GM23248 (cell line): ENCODE measurements at regions not wholly inside any gene's neighbourhood (a gene's known extent, or its start where the extent isn't known, plus 50 kb on each side); places are given as distances from the start of the nearest gene placed in this dataset.

ENCODE experiments used
- DNase-seq: peaks from one replicate; pipeline ENCODE4 v3.0.0-alpha.2; 2015
- H2AFZ ChIP-seq: fragments of 200-600 bp; sonication (generic); 2 replicates; pipeline ENCODE4 v1.6.1; 2016; ENCODE audit warnings: antibody characterized with exemption
- H3F3A ChIP-seq: fragments of 200-600 bp; sonication (generic); 2 replicates; pipeline ENCODE4 v1.6.1; 2016; ENCODE audit warnings: mild to moderate bottlenecking, antibody characterized with exemption, mixed run types; ENCODE audit not compliant: insufficient read depth
- H3K27ac ChIP-seq: fragments of 200-600 bp; sonication (generic); 2 replicates; pipeline ENCODE4 v1.5.1; 2016; ENCODE audit warnings: mild to moderate bottlenecking
- H3K27me3 ChIP-seq: fragments of 200-600 bp; sonication (generic); replicated peaks from 2 replicates; pipeline ENCODE4 v1.6.1; 2016; ENCODE audit warnings: mild to moderate bottlenecking; ENCODE audit not compliant: insufficient read depth
- H3K36me3 ChIP-seq: fragments of 200-600 bp; sonication (generic); 2 replicates; pipeline ENCODE4 v1.6.1; 2016; ENCODE audit warnings: low read depth, mild to moderate bottlenecking
- H3K4me1 ChIP-seq: fragments of 200-600 bp; sonication (generic); 2 replicates; pipeline ENCODE4 v1.6.1; 2016; ENCODE audit warnings: mild to moderate bottlenecking; ENCODE audit not compliant: insufficient read depth
- H3K4me2 ChIP-seq: fragments of 200-600 bp; sonication (generic); one replicate; pipeline ENCODE4 v1.6.1; 2016; ENCODE audit warnings: mild to moderate bottlenecking; ENCODE audit not compliant: unreplicated experiment
- H3K4me3 ChIP-seq: fragments of 200-600 bp; sonication (generic); 2 replicates; pipeline ENCODE4 v1.5.1; 2016; ENCODE audit warnings: mild to moderate bottlenecking
- H3K79me2 ChIP-seq: fragments of 200-600 bp; sonication (generic); 2 replicates; pipeline ENCODE4 v1.6.1; 2016; ENCODE audit warnings: mild to moderate bottlenecking; ENCODE audit not compliant: insufficient read depth
- H3K9ac ChIP-seq: fragments of 200-600 bp; sonication (generic); 2 replicates; pipeline ENCODE4 v1.6.1; 2016; ENCODE audit warnings: mild to moderate bottlenecking
- H3K9me2 ChIP-seq: fragments of 200-600 bp; sonication (generic); 2 replicates; pipeline ENCODE4 v1.6.1; 2016; ENCODE audit warnings: mixed run types, mild to moderate bottlenecking, moderate library complexity; ENCODE audit not compliant: insufficient read depth
- H3K9me3 ChIP-seq: fragments of 200-600 bp; sonication (generic); one replicate; pipeline ENCODE4 v1.6.1; 2017; ENCODE audit warnings: low read depth
- H4K20me1 ChIP-seq: fragments of 200-600 bp; sonication (generic); 2 replicates; pipeline ENCODE4 v1.6.0; 2016; ENCODE audit not compliant: insufficient read depth
- EZH2 ChIP-seq: fragments of 200-600 bp; sonication (generic); IDR thresholded peaks from 2 replicates; pipeline ENCODE4 v1.6.1; 2018; ENCODE audit warnings: antibody characterized with exemption, mild to moderate bottlenecking; ENCODE audit not compliant: insufficient read depth, poor library complexity, severe bottlenecking
- EZH2phosphoT487 ChIP-seq: fragments of 200-600 bp; sonication (generic); IDR thresholded peaks from 2 replicates; pipeline ENCODE4 v1.6.1; 2018; ENCODE audit warnings: antibody characterized with exemption, moderate library complexity, mild to moderate bottlenecking, low read depth; ENCODE audit not compliant: insufficient read depth
- WGBS, 2 experiments: methylation state at CpG; one replicate each; pipeline ENCODE4 v1.1.6; 2015 to 2017; ENCODE audit warnings: low lambda C conversion rate in 2 of 2, low coverage in 1 of 2; ENCODE audit errors: missing lambda C conversion rate in 2 of 2; 5-methylcytosine and 5-hydroxymethylcytosine counted together
- in situ Hi-C: fragments of 300-500 bp; cut with MboI; formaldehyde crosslinking; loops from 2 replicates; pipeline ENCODE4 v1.15.0; 2020

GRCh38 chr17:5871666-5872065, 198.5 kb upstream of the WSCD1 start:
- DNase-seq, result no peak
- no peak for TF ChIP-seq EZH2
- no peaks in the 10 kb centered on the region for H3K79me2 ChIP-seq
- 35 to 51% methylated on average over 9 to 10 of the region's 10 CpGs for WGBS, 2 experiments
- H4K20me1 ChIP-seq, result no peaks in the 10 kb centered on the region
- no peaks in the 10 kb centered on the region for H3K9me3 ChIP-seq
- H3F3A ChIP-seq, result no peaks in the 10 kb centered on the region
- no peak overlapping the region for H2AFZ ChIP-seq
- no peak overlapping the region for H3K27ac ChIP-seq
- no peaks in the 10 kb centered on the region for H3K36me3 ChIP-seq
- H3K9me2 ChIP-seq, result no peaks in the 10 kb centered on the region
- no peaks in the 10 kb centered on the region for H3K27me3 ChIP-seq
- H3K4me3 ChIP-seq, result no peak overlapping the region
- no peaks in the 10 kb centered on the region for H3K4me1 ChIP-seq
- H3K9ac ChIP-seq, result no peak overlapping the region
- in situ Hi-C loops, result no loop called here
- H3K4me2 ChIP-seq, result no peak overlapping the region

- H3F3A ChIP-seq, result no peaks in the 10 kb centered on the region
- no peak overlapping the region for H3K4me2 ChIP-seq
- no peaks in the 10 kb centered on the region for H3K36me3 ChIP-seq
- no peak overlapping the region for H3K4me3 ChIP-seq
- H3K4me1 ChIP-seq, result no peaks in the 10 kb centered on the region
- no peaks in the 10 kb centered on the region for H3K9me2 ChIP-seq
- WGBS, 2 experiments, result 39 to 44% methylated on average over 9 of the region's 9 CpGs
- H3K9me3 ChIP-seq, result no peaks in the 10 kb centered on the region
- no peak overlapping the region for H3K27ac ChIP-seq
- H4K20me1 ChIP-seq, result no peaks in the 10 kb centered on the region
- DNase-seq, result no peak
- no peak overlapping the region for H3K9ac ChIP-seq
- no peak for TF ChIP-seq EZH2phosphoT487
- TF ChIP-seq EZH2, result no peak
- no peak overlapping the region for H2AFZ ChIP-seq
- H3K27me3 ChIP-seq, result no peaks in the 10 kb centered on the region
- no peaks in the 10 kb centered on the region for H3K79me2 ChIP-seq
- in situ Hi-C loops, result no loop called here
These were observed 197.3 kb upstream of the WSCD1 start for GRCh38 chr17:5872831-5873230.

- in situ Hi-C loops, result no loop called here
- no peak overlapping the region for H2AFZ ChIP-seq
- 27 to 39% methylated on average over 4 of the region's 4 CpGs for WGBS, 2 experiments
These were observed 196.4 kb upstream of the WSCD1 start for GRCh38 chr17:5873781-5874180.

DNA sequence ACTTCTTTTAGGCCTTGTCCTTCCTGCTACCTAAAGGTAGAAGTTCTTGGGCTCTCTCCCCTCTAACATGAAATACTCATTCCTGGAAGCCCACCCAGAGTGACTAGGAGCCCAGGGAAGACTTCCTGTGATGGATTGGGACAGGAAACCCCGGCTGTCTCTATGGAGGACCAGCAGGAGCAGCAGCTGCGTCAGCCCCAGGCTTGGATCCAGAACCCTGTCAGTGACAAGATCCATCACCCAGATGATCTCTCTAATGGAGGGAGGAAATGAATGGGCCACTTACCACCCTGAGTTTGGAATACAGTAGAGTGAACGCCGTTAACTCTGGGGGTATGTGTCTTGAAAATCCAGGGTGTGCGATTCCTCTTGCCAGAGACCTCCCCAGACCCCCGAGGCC, 195.7 kb upstream of the WSCD1 start:
- no peaks in the 10 kb centered on the region for H3K9me2 ChIP-seq
- H3K27me3 ChIP-seq, result no peaks in the 10 kb centered on the region
- H4K20me1 ChIP-seq, result no peaks in the 10 kb centered on the region
- H3K4me2 ChIP-seq, result no peak overlapping the region
- in situ Hi-C loops, result no loop called here
- no peaks in the 10 kb centered on the region for H3K36me3 ChIP-seq
- 7 to 17% methylated on average over 6 of the region's 6 CpGs for WGBS, 2 experiments
- no peaks in the 10 kb centered on the region for H3K4me1 ChIP-seq
- no peaks in the 10 kb centered on the region for H3K9me3 ChIP-seq
- no peaks in the 10 kb centered on the region for H3K79me2 ChIP-seq
- no peak for DNase-seq
- no peak overlapping the region for H3K4me3 ChIP-seq
- H3K9ac ChIP-seq, result no peak overlapping the region
- H3F3A ChIP-seq, result no peaks in the 10 kb centered on the region
- H2AFZ ChIP-seq, result no peak overlapping the region
- TF ChIP-seq EZH2phosphoT487 (no peak), EZH2 (no peak)
- no peak overlapping the region for H3K27ac ChIP-seq

More at GRCh38 chr17:5873781-5874180, 196.4 kb upstream of the WSCD1 start:
- no peaks in the 10 kb centered on the region for H3K27me3 ChIP-seq
- H3K36me3 ChIP-seq, result no peaks in the 10 kb centered on the region
- H3K9me2 ChIP-seq, result no peaks in the 10 kb centered on the region
- H3K27ac ChIP-seq, result no peak overlapping the region
- H3K9me3 ChIP-seq, result no peaks in the 10 kb centered on the region
- no peak overlapping the region for H3K9ac ChIP-seq
- no peak overlapping the region for H3K4me3 ChIP-seq
- DNase-seq, result no peak
- no peaks in the 10 kb centered on the region for H3F3A ChIP-seq
- H3K4me1 ChIP-seq, result no peaks in the 10 kb centered on the region
- TF ChIP-seq EZH2phosphoT487, result no peak
- no peak for TF ChIP-seq EZH2
- no peaks in the 10 kb centered on the region for H4K20me1 ChIP-seq
- H3K79me2 ChIP-seq, result no peaks in the 10 kb centered on the region
- H3K4me2 ChIP-seq, result no peak overlapping the region

DNA sequence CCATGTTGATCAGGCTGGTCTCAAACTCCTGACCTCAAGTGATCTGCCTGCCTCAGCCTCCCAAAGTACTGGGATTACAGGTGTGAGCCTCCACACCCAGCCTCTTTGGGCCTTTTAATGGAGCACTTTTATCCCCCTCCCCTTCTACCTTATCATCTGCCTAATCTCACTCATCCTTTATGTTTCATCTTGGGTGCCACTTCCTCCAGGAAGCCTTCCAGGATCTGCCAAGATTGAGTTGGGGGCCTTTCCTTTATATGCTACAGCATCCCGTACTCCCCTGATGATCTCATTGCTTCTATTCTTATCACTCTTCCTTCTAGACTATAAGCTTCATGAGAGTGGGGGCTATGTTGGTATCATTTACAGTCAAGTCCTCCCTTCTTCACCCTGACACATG, 192.8 kb upstream of the WSCD1 start:
- H3K27me3 ChIP-seq, result no peaks in the 10 kb centered on the region
- no peaks in the 10 kb centered on the region for H3K79me2 ChIP-seq
- H3K4me2 ChIP-seq, result no peak overlapping the region
- WGBS, 2 experiments, result 6 to 15% methylated on average over 1 of the region's 1 CpG
- H3K9me2 ChIP-seq, result no peaks in the 10 kb centered on the region
- no peaks in the 10 kb centered on the region for H3K9me3 ChIP-seq
- no peaks in the 10 kb centered on the region for H3F3A ChIP-seq
- H2AFZ ChIP-seq, result no peak overlapping the region
- H3K4me3 ChIP-seq, result no peak overlapping the region
- no peak overlapping the region for H3K9ac ChIP-seq
- in situ Hi-C loops, result no loop called here
- no peaks in the 10 kb centered on the region for H3K36me3 ChIP-seq
- H3K4me1 ChIP-seq, result no peaks in the 10 kb centered on the region
- DNase-seq, result no peak
- TF ChIP-seq EZH2 (no peak), EZH2phosphoT487 (no peak)
- H4K20me1 ChIP-seq, result no peaks in the 10 kb centered on the region
- H3K27ac ChIP-seq, result no peak overlapping the region
